ENCODE measurements at regions not wholly inside any gene's neighbourhood (a gene's known extent, or its start where the extent isn't known, plus 50 kb on each side); places are given as distances from the start of the nearest gene placed in this dataset.

DNA sequence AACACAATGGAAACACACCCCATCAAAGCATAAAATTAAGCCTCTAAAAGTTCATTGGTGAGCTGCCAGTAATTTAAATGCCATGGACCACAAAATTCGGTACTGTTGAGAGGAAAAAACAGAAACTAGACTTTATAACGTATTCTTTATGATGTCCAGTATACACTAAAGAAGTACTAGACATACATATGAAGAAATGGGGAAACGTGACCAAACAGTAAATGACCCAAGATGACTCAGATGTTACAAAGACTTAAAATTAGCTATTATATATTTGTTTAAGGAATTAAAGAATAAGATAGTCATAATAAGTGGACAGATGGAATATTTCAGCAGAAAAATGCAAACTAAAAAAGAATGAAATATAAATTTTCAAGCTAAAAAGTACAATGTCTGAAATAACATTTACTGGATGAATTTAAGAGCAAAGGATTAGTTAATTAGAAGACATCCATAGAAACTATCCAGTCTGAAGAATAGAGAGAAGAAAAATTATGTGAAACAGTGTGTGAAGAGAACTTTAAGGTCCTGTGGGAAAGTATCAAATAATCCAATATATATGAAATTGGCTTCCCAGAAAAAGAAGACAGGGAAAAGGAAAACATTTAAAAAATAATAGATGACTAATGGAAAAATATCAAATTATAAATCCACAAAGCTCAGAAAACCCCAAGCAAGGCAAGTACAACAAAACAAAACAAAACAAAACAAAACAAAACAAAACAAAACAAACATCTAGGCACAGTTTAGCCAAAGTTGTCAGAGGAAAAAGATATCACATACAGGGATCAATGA is 69.4 kb downstream of the SAMD9 start:
- Histone ChIP-seq H3K4me3 (ENCODE audit: low read length in 2 of 2) (no peak overlapping the region), H3K36me3 (ENCODE audit: insufficient read depth, low read length) (no peaks in the 10 kb centered on the region), H3K4me1 (ENCODE audit: insufficient read depth, low read length) (no peaks in the 10 kb centered on the region), H3K27ac (ENCODE audit: low read depth, low read length) (no peak overlapping the region), H3K27me3 (ENCODE audit: insufficient read depth, low read length) (no peaks in the 10 kb centered on the region), H3K9me3 (ENCODE audit: control insufficient read depth in 1 of 2, low read length in 2 of 2) (no peaks in the 10 kb centered on the region)
- Mint-ChIP-seq H3K4me1 (no peaks in the 10 kb centered on the region), H3K36me3 (no peaks in the 10 kb centered on the region), H3K27ac (peak overlapping the region in 1 of 7 donors; percentile 13), H3K4me3 (no peak overlapping the region), H3K9me3 (no peaks in the 10 kb centered on the region), H3K27me3 (peaks cover 0 to 2% of the 10 kb centered on the region in 2 donors)
- intact Hi-C loops (cut with micrococcal nuclease), result no loop called here
- CTCF ChIA-PET (ENCODE audit: partially characterized antibody), result interaction anchor here (1.4 kb wide), 1 partner anchor 428 kb away, joined by 5 read pairs; no protein-coding TSS in a partner anchor
- no peak for DNase-seq
- POLR2A ChIA-PET (ENCODE audit: partially characterized antibody), result interaction anchor here (0.9 kb wide), 1 partner anchor 458 kb away, joined by 3 read pairs; the partner anchor contains the start of gene FAM133B

DNA sequence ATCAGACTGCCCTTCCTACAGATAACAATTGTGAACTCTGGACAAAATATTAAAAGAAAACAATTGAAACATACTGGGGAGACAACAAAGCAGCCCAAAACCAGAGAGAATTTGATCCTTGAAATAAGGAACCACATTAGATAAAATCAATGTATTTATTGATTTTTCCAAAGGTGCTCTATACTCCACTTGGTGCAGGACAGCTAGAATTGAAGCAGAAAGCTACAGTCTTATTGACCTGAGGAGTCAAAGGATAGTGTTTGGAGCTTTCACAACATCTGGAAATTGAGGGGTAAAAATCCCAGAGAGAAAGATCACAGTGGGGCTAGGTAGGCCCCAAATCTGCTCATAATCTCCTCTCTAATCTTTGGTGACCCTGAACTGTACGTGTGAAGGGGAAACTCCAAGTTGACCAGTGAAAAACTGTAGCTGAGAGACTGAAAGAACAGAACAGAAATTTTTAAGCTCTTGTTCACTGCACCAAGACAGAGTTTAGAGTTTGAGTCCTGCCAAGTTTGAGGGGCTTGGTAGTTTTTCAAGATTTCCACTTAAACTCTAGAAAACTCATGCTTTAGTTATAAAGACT is 70.2 kb downstream of the SAMD9 start:
- Histone ChIP-seq H3K27me3 (ENCODE audit: insufficient read depth, low read length) (no peaks in the 10 kb centered on the region), H3K4me1 (ENCODE audit: insufficient read depth, low read length) (no peaks in the 10 kb centered on the region), H3K4me3 (ENCODE audit: low read length in 2 of 2) (no peak overlapping the region), H3K9me3 (ENCODE audit: control insufficient read depth in 1 of 2, low read length in 2 of 2) (no peaks in the 10 kb centered on the region), H3K36me3 (ENCODE audit: insufficient read depth, low read length) (no peaks in the 10 kb centered on the region), H3K27ac (ENCODE audit: low read depth, low read length) (no peak overlapping the region)
- CTCF ChIA-PET (ENCODE audit: partially characterized antibody), result interaction anchor here (1.4 kb wide), 1 partner anchor 427 kb away, joined by 5 read pairs; no protein-coding TSS in a partner anchor
- Mint-ChIP-seq H3K36me3 (no peaks in the 10 kb centered on the region), H3K4me3 (no peak overlapping the region), H3K27me3 (peaks cover 0 to 2% of the 10 kb centered on the region in 2 donors), H3K27ac (no peak overlapping the region), H3K9me3 (no peaks in the 10 kb centered on the region), H3K4me1 (no peaks in the 10 kb centered on the region)
- intact Hi-C loops (cut with micrococcal nuclease), result no loop called here
- POLR2A ChIA-PET (ENCODE audit: partially characterized antibody), result interaction anchor here (0.9 kb wide), 1 partner anchor 458 kb away, joined by 3 read pairs; the partner anchor contains the start of gene FAM133B
- DNase-seq, result no peak

DNA sequence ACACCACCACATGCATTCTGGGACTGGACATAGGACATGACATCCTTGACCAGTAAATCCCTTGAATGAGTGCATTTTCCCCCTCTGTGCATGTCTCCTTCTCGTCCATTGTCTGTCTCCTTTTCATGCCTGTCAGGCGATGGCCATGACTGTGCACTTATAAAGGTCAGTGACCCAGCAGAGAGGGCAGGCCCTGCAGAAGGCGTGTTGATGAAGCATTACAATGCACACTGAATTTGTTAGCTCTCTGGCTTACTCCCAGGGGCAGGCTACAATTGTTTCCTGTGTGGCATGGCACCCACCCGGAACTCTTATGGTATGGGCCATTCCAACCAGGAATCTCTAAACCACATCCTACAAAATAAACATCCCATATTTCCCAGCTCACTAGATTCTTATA is 71.1 kb downstream of the SAMD9 start:
- Mint-ChIP-seq H3K27ac (no peak overlapping the region), H3K4me3 (no peak overlapping the region), H3K36me3 (no peaks in the 10 kb centered on the region), H3K4me1 (no peaks in the 10 kb centered on the region), H3K27me3 (peaks cover 0 to 2% of the 10 kb centered on the region in 2 donors), H3K9me3 (no peaks in the 10 kb centered on the region)
- H3K27ac ChIP-seq (ENCODE audit: low read depth, low read length), result no peak overlapping the region
- DNase-seq, result no peak
- H3K27me3 ChIP-seq (ENCODE audit: insufficient read depth, low read length), result no peaks in the 10 kb centered on the region
- no peaks in the 10 kb centered on the region for H3K36me3 ChIP-seq (ENCODE audit: insufficient read depth, low read length)
- intact Hi-C loops (cut with micrococcal nuclease), result no loop called here
- H3K9me3 ChIP-seq (ENCODE audit: control insufficient read depth in 1 of 2, low read length in 2 of 2), result no peaks in the 10 kb centered on the region
- no peak overlapping the region for H3K4me3 ChIP-seq (ENCODE audit: low read length in 2 of 2)
- H3K4me1 ChIP-seq (ENCODE audit: insufficient read depth, low read length), result no peaks in the 10 kb centered on the region
- CTCF ChIA-PET (ENCODE audit: partially characterized antibody), result no interaction called here
- POLR2A ChIA-PET (ENCODE audit: partially characterized antibody), result no interaction called here

DNA sequence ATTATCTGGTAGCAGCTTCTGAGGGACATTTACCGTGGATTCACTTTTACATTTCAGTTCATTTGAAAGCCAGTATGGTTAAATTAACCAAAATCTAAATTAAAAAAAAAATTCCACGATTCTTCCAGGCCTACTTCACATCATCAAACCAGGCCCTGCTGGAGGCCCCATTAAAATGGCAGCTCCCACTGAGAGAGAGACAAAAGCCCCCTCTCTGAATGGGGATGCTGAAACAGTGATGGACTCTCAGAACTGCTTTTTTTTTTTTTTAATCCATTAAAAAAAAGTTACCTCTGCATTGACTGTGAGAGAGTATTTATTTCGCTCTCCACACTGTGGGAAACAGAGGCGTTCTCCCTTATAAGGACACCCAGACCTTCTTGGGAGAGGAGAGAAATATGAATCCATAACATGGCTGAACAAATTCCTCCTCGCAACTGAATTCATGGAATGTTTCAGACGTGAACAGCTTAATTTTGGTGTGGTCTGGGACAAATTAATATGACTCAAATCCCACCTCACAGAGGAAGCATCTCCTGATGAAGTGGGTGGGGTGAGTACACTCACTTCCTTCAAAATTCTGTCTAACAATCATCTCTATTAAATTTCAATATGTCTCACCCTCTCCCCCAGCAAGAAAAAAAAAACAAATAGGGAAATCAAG is 73.5 kb downstream of the SAMD9 start:
- Mint-ChIP-seq H3K27me3 (peaks cover 0 to 2% of the 10 kb centered on the region in 2 donors), H3K9me3 (no peaks in the 10 kb centered on the region), H3K27ac (no peak overlapping the region), H3K4me3 (no peak overlapping the region), H3K36me3 (no peaks in the 10 kb centered on the region), H3K4me1 (no peaks in the 10 kb centered on the region)
- Histone ChIP-seq H3K27me3 (ENCODE audit: insufficient read depth, low read length) (no peaks in the 10 kb centered on the region), H3K36me3 (ENCODE audit: insufficient read depth, low read length) (no peaks in the 10 kb centered on the region), H3K9me3 (ENCODE audit: control insufficient read depth in 1 of 2, low read length in 2 of 2) (no peaks in the 10 kb centered on the region), H3K4me1 (ENCODE audit: insufficient read depth, low read length) (no peaks in the 10 kb centered on the region), H3K27ac (ENCODE audit: low read depth, low read length) (no peak overlapping the region), H3K4me3 (ENCODE audit: low read length in 2 of 2) (no peak overlapping the region)
- CTCF ChIA-PET (ENCODE audit: partially characterized antibody), result interaction anchor here (1.0 kb wide), 1 partner anchor 12 kb away, joined by 4 read pairs; no protein-coding TSS in a partner anchor
- POLR2A ChIA-PET (ENCODE audit: partially characterized antibody), result no interaction called here
- intact Hi-C loops (cut with micrococcal nuclease), result no loop called here
- DNase-seq, result no peak

DNA sequence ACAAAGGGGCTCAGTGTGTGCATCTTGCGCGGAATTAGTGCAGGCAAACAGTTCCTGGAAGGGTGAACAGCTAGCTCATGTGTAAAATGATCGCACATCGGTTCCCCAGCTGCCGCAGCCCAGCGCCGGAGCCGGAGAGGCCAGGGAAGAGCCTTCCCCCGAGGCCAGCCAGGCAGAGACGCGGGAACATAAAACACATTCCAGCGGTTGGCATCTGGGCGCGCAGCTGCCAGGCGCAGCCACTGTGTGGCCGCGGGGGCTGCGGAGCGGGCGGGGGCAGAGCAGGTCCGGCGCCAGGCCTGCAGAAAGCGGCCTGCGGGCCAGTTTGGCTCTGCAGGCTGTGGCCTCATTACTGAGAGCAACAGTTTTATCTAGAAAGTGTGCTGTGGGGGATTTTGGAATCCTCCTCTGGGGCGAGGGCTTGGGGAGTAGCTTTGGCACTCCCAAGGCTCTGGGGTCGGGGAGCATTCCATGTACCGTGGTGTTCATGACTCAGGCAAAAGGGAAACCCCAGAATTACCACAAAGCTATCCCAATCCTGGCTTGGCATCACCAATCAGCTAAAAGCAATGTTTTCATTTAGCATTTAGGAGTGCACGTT is 74.3 kb downstream of the SAMD9 start:
- Mint-ChIP-seq H3K4me3 (no peak overlapping the region), H3K4me1 (no peaks in the 10 kb centered on the region), H3K27ac (no peak overlapping the region), H3K36me3 (no peaks in the 10 kb centered on the region), H3K9me3 (no peaks in the 10 kb centered on the region), H3K27me3 (peaks cover 0 to 2% of the 10 kb centered on the region in 2 donors)
- no peak overlapping the region for H3K4me3 ChIP-seq (ENCODE audit: low read length in 2 of 2)
- CTCF ChIA-PET (ENCODE audit: partially characterized antibody), result interaction anchor here (1.0 kb wide), 1 partner anchor 13 kb away, joined by 4 read pairs; no protein-coding TSS in a partner anchor
- no peaks in the 10 kb centered on the region for H3K27me3 ChIP-seq (ENCODE audit: insufficient read depth, low read length)
- intact Hi-C loops (cut with micrococcal nuclease), result no loop called here
- no peak overlapping the region for H3K27ac ChIP-seq (ENCODE audit: low read depth, low read length)
- DNase-seq, result no peak
- H3K4me1 ChIP-seq (ENCODE audit: insufficient read depth, low read length), result no peaks in the 10 kb centered on the region
- no peaks in the 10 kb centered on the region for H3K9me3 ChIP-seq (ENCODE audit: control insufficient read depth in 1 of 2, low read length in 2 of 2)
- POLR2A ChIA-PET (ENCODE audit: partially characterized antibody), result no interaction called here
- no peaks in the 10 kb centered on the region for H3K36me3 ChIP-seq (ENCODE audit: insufficient read depth, low read length)

DNA sequence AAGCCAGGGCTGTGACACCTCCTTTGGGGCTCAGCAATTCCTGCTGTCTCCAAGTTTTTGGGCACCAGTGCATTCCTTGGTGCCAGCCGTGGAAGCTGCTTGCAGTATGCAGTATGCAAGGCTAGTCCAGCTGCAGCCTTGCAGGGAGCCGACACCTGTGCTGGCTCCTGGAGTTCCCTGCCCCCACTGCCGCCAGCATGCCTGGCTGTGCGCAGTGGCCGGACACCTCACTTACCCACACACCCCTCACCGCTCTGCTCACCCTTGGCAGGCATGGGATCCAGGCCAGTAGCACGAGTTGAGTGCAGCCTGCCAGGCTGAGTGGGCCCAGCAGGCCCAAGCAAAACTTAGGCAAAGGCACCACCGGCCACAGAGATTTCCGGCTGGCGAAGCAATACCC is 77.4 kb downstream of the SAMD9 start:
- no peaks in the 10 kb centered on the region for H3K9me3 Mint-ChIP-seq
- no peak overlapping the region for H3K27ac Mint-ChIP-seq
- peaks cover 0 to 2% of the 10 kb centered on the region in 2 donors for H3K27me3 Mint-ChIP-seq
- Histone ChIP-seq H3K27ac (ENCODE audit: low read depth, low read length) (no peak overlapping the region), H3K27me3 (ENCODE audit: insufficient read depth, low read length) (no peaks in the 10 kb centered on the region), H3K4me1 (ENCODE audit: insufficient read depth, low read length) (peaks cover 9% of the 10 kb centered on the region), H3K4me3 (ENCODE audit: low read length in 2 of 2) (no peak overlapping the region), H3K36me3 (ENCODE audit: insufficient read depth, low read length) (no peaks in the 10 kb centered on the region), H3K9me3 (ENCODE audit: control insufficient read depth in 1 of 2, low read length in 2 of 2) (no peaks in the 10 kb centered on the region)
- no peak for DNase-seq
- POLR2A ChIA-PET (ENCODE audit: partially characterized antibody), result no interaction called here
- no peak overlapping the region for H3K4me3 Mint-ChIP-seq
- intact Hi-C loops (cut with micrococcal nuclease), result no loop called here
- peaks cover 0 to 11% (median 6%) of the 10 kb centered on the region in 4 donors for H3K4me1 Mint-ChIP-seq
- no peaks in the 10 kb centered on the region for H3K36me3 Mint-ChIP-seq
- CTCF ChIA-PET (ENCODE audit: partially characterized antibody), result no interaction called here

DNA sequence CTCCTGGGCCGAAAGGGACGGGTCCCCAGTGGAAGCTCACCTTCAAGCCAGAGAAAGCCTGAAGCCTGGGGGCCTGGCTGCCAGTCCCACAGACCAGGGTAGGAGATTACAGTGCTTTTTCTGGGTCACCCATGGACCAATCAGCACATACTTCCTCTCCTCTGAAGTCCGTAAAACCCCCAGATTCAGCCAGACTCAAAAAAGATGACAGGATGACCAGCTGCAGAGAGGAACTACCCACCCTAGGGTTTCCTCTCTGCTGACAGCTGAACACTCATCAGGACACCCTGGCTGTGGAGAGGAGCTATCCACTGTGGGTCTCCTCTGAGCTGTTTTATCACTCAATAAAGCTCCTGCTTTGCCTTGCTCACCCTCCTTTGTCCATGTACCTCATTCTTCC is 78.0 kb downstream of the SAMD9 start:
- no peak overlapping the region for H3K27ac Mint-ChIP-seq
- ChIA-PET CTCF (ENCODE audit: partially characterized antibody) (no interaction called here), POLR2A (ENCODE audit: partially characterized antibody) (no interaction called here)
- H3K27ac ChIP-seq (ENCODE audit: low read depth, low read length), result no peak overlapping the region
- H3K9me3 Mint-ChIP-seq, result no peaks in the 10 kb centered on the region
- H3K4me1 Mint-ChIP-seq, result peaks cover 0 to 11% (median 6%) of the 10 kb centered on the region in 4 donors
- peaks cover 0 to 2% of the 10 kb centered on the region in 2 donors for H3K27me3 Mint-ChIP-seq
- no peak overlapping the region for H3K4me3 ChIP-seq (ENCODE audit: low read length in 2 of 2)
- H3K36me3 ChIP-seq (ENCODE audit: insufficient read depth, low read length), result no peaks in the 10 kb centered on the region
- H3K4me3 Mint-ChIP-seq, result no peak overlapping the region
- H3K4me1 ChIP-seq (ENCODE audit: insufficient read depth, low read length), result peaks cover 9% of the 10 kb centered on the region
- H3K27me3 ChIP-seq (ENCODE audit: insufficient read depth, low read length), result no peaks in the 10 kb centered on the region
- H3K36me3 Mint-ChIP-seq, result no peaks in the 10 kb centered on the region
- DNase-seq, result no peak
- intact Hi-C loops (cut with micrococcal nuclease), result no loop called here
- no peaks in the 10 kb centered on the region for H3K9me3 ChIP-seq (ENCODE audit: control insufficient read depth in 1 of 2, low read length in 2 of 2)
